OCI-LY7 (cell line): ENCODE measurements at regions not wholly inside any gene's neighbourhood (a gene's known extent, or its start where the extent isn't known, plus 50 kb on each side); places are given as distances from the start of the nearest gene placed in this dataset.

ENCODE experiments used
- CTCF ChIP-seq: fragments of 200-600 bp; sonication (generic); conservative IDR thresholded peaks from 2 replicates; pipeline ENCODE4 v1.5.1; 2014; ENCODE audit warnings: mild to moderate bottlenecking, antibody characterized with exemption, low read length, moderate library complexity, mixed read lengths
- EZH2phosphoT487 ChIP-seq: fragments of 200-600 bp; sonication (generic); IDR thresholded peaks from 2 replicates; pipeline ENCODE4 v1.6.1; 2018; ENCODE audit warnings: low read depth, borderline replicate concordance, mild to moderate bottlenecking, mixed run types, antibody characterized with exemption, low read length, moderate library complexity, mixed read lengths

- TF ChIP-seq CTCF = no peak
- no peak for TF ChIP-seq EZH2phosphoT487
These were observed 491.5 kb upstream of the LUZP2 start for GRCh38 chr11:24005202-24005876.
